ENCODE measurements at regions not wholly inside any gene's neighbourhood (a gene's known extent, or its start where the extent isn't known, plus 50 kb on each side); places are given as distances from the start of the nearest gene placed in this dataset.

GRCh38 chr12:114253976-114254778 is 151.8 kb downstream of the TBX5 start:
- Histone ChIP-seq H3K36me3 (ENCODE audit: insufficient read depth) (no peaks in the 10 kb centered on the region), H3K4me3 (IDR thresholded peaks at IDR 0.05; ENCODE audit: insufficient read depth, low read depth, low read length) (no peak overlapping the region), H3K9ac (no peak overlapping the region), H3K79me2 (ENCODE audit: insufficient read depth, low read depth) (no peaks in the 10 kb centered on the region), H4K20me1 (ENCODE audit: insufficient read depth) (no peaks in the 10 kb centered on the region), H3K4me2 (no peak overlapping the region), H3K27me3 (ENCODE audit: insufficient read depth, low read depth) (no peaks in the 10 kb centered on the region), H3K27ac (no peak overlapping the region), H3K4me1 (ENCODE audit: low read depth, poor library complexity, severe bottlenecking) (no peaks in the 10 kb centered on the region), H2AFZ (ENCODE audit: low read depth) (no peak overlapping the region)
- no peak for TF ChIP-seq CTCF (conservative IDR thresholded peaks at IDR 0.05; ENCODE audit: low read depth, low read length)

DNA sequence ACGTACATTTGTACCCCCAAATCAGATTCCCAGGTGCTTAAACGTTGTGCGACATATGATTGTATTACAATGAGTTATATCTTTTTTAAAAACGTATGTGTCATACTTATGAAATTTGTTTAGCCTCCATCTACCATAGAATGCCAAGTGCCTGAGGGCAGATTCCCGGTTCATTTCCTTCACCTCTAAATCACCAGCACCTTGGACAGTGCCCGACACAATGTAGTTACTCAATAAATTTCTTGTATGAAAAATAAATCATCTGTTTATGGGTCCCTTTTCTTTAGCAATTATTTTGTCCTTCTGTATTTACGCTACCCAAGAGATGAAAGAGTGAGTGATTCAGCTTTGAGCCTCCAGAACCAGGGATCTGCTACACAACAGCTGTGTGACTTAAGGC is 157.4 kb downstream of the TBX5 start:
- Histone ChIP-seq H3K27me3 (ENCODE audit: insufficient read depth, low read depth) (no peaks in the 10 kb centered on the region), H3K36me3 (ENCODE audit: insufficient read depth) (no peaks in the 10 kb centered on the region), H3K79me2 (ENCODE audit: insufficient read depth, low read depth) (no peaks in the 10 kb centered on the region), H3K9ac (no peak overlapping the region), H2AFZ (ENCODE audit: low read depth) (no peak overlapping the region), H3K4me2 (no peak overlapping the region), H3K4me1 (ENCODE audit: low read depth, poor library complexity, severe bottlenecking) (no peaks in the 10 kb centered on the region), H3K4me3 (IDR thresholded peaks at IDR 0.05; ENCODE audit: insufficient read depth, low read depth, low read length) (no peak overlapping the region), H4K20me1 (ENCODE audit: insufficient read depth) (no peaks in the 10 kb centered on the region), H3K27ac (no peak overlapping the region)
- no peak for TF ChIP-seq CTCF (conservative IDR thresholded peaks at IDR 0.05; ENCODE audit: low read depth, low read length)

DNA sequence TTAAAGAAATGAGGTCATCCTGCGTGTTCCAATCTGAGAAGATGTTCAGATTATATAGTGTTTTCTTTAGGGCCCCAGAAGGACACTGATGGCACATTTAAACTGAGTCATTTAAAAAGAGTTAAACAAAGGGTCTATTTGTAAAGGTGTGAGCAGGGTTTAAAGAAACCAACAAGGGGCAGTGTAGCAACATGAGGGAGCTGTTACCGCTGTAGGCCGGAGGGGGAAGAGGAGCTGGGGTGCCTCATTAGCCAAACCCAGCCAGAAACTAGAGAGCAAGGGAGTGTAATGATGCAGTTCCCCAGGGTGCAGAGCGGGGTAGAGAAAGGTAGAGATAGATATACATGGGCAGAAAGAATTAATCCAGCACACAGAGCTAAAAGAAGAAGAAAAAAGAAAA is 160.4 kb downstream of the TBX5 start:
- TF ChIP-seq CTCF (conservative IDR thresholded peaks at IDR 0.05; ENCODE audit: low read depth, low read length): no peak
- no peaks in the 10 kb centered on the region for H4K20me1 ChIP-seq (ENCODE audit: insufficient read depth)
- no peak overlapping the region for H3K4me3 ChIP-seq (IDR thresholded peaks at IDR 0.05; ENCODE audit: insufficient read depth, low read depth, low read length)
- no peak overlapping the region for H3K27ac ChIP-seq
- no peak overlapping the region for H3K9ac ChIP-seq
- no peaks in the 10 kb centered on the region for H3K79me2 ChIP-seq (ENCODE audit: insufficient read depth, low read depth)
- H3K4me1 ChIP-seq (ENCODE audit: low read depth, poor library complexity, severe bottlenecking): no peaks in the 10 kb centered on the region
- H3K27me3 ChIP-seq (ENCODE audit: insufficient read depth, low read depth): no peaks in the 10 kb centered on the region
- no peak overlapping the region for H2AFZ ChIP-seq (ENCODE audit: low read depth)
- no peak overlapping the region for H3K4me2 ChIP-seq
- no peaks in the 10 kb centered on the region for H3K36me3 ChIP-seq (ENCODE audit: insufficient read depth)

DNA sequence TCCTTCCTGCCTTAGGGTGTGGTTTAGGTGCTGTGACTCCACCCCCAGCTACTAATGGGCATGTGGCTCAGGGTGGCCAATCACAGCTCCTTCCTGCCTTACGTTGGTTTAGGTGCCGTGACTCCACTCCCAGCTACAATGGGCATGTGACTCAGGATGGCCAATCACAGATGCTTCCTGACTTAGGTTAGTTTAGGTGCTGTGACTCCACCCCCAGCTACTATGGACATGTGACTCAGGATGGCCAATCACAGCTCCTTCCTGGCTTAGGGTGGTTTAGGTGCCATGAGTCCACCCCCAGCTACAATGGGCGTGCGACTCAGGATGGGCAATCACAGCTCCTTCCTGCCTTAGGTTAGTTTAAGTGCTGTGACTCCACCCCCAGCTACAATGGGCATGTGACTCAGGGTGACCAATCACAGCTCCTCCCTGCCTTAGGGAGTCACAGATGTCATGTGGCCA is 163.9 kb downstream of the TBX5 start:
- Histone ChIP-seq H3K27ac (no peak overlapping the region), H3K4me1 (ENCODE audit: low read depth, poor library complexity, severe bottlenecking) (no peaks in the 10 kb centered on the region), H3K4me3 (IDR thresholded peaks at IDR 0.05; ENCODE audit: insufficient read depth, low read depth, low read length) (no peak overlapping the region), H3K79me2 (ENCODE audit: insufficient read depth, low read depth) (no peaks in the 10 kb centered on the region), H3K4me2 (no peak overlapping the region), H3K9ac (no peak overlapping the region), H3K36me3 (ENCODE audit: insufficient read depth) (no peaks in the 10 kb centered on the region), H3K27me3 (ENCODE audit: insufficient read depth, low read depth) (no peaks in the 10 kb centered on the region), H2AFZ (ENCODE audit: low read depth) (no peak overlapping the region), H4K20me1 (ENCODE audit: insufficient read depth) (no peaks in the 10 kb centered on the region)
- no peak for TF ChIP-seq CTCF (conservative IDR thresholded peaks at IDR 0.05; ENCODE audit: low read depth, low read length)

Measured in KMS-11 (cell line).